T-cell (primary cell): ENCODE measurements at regions not wholly inside any gene's neighbourhood (a gene's known extent, or its start where the extent isn't known, plus 50 kb on each side); places are given as distances from the start of the nearest gene placed in this dataset.

ENCODE experiments used
- ATAC-seq, 4 experiments: fragments of 200-7000 bp in 3 of 4; fragments of 150-1000 bp in 1 of 4; cut with Tn5 transposase; replicated peaks in 1 of 4; 1 replicate in 3 of 4; 2 replicates in 1 of 4; pipeline ENCODE4 v1.10.0; 2021; ENCODE audit warnings: moderate library complexity in 3 of 4, mild to moderate bottlenecking in 2 of 4, moderate number of reproducible peaks in 1 of 4
- CTCF ChIA-PET, 2 donors: fragments of 300-600 bp; sonication (Branson Sonifier 250); formaldehyde crosslinking; loops; one replicate each; lab custom pipeline; 2022; ENCODE audit warnings: antibody characterized with exemption in 2 of 2; lab: Charles Lee
- POLR2A ChIA-PET, 2 donors: fragments of 300-600 bp; sonication (Branson Sonifier 250); formaldehyde crosslinking; loops; one replicate each; lab custom pipeline; 2022; ENCODE audit warnings: antibody characterized with exemption in 2 of 2; lab: Charles Lee
- DNase-seq, 35 experiments: peaks; one replicate each; pipeline versions ENCODE4 v3.0.0 to v3.0.0-alpha.2; 2013 to 2023
- H3K27ac ChIP-seq: one replicate; pipeline ENCODE4 v1.5.1; 2013; ENCODE audit warnings: low read length
- H3K27me3 ChIP-seq, 2 experiments: replicated peaks in 1 of 2; 1 replicate in 1 of 2; 2 replicates in 1 of 2; pipeline versions ENCODE4 v1.6.1 to v1.7.0; 2013; ENCODE audit warnings: low read length in 1 of 2, mixed read lengths in 1 of 2; ENCODE audit not compliant: control insufficient read depth in 2 of 2, insufficient read depth in 2 of 2; ENCODE audit errors: extremely low read depth in 1 of 2
- H3K36me3 ChIP-seq, 2 donors: 1 replicate in 1 of 2; 2 replicates in 1 of 2; pipeline versions ENCODE4 v1.6.1 to v1.7.0; 2013; ENCODE audit warnings: low read length in 1 of 2; ENCODE audit not compliant: control insufficient read depth in 2 of 2, insufficient read depth in 1 of 2; ENCODE audit errors: extremely low read depth in 1 of 2
- H3K4me1 ChIP-seq, 2 experiments: 1 replicate in 1 of 2; 2 replicates in 1 of 2; pipeline versions ENCODE4 v1.6.1 to v1.7.0; 2013; ENCODE audit warnings: low read length in 2 of 2, mixed read lengths in 1 of 2; ENCODE audit not compliant: insufficient read depth in 2 of 2, control insufficient read depth in 1 of 2; ENCODE audit errors: extremely low read depth in 1 of 2
- H3K4me3 ChIP-seq, 2 donors: 1 replicate in 1 of 2; 2 replicates in 1 of 2; pipeline versions ENCODE4 v1.5.1 to v1.7.0; 2013; ENCODE audit warnings: mild to moderate bottlenecking in 2 of 2, low read length in 1 of 2, moderate library complexity in 1 of 2; ENCODE audit not compliant: control insufficient read depth in 1 of 2; ENCODE audit errors: extremely low read depth in 1 of 2
- H3K9me3 ChIP-seq: 2 replicates; pipeline ENCODE4 v1.7.0; 2013
- H3K27ac Mint-ChIP-seq, 2 donors: one replicate each; pipeline ENCODE4 v1.8.0; 2020 to 2021; ENCODE audit warnings: mild to moderate bottlenecking in 2 of 2, mixed read lengths in 2 of 2
- H3K27me3 Mint-ChIP-seq, 2 donors: one replicate each; pipeline ENCODE4 v1.8.0; 2021 to 2022; ENCODE audit warnings: mixed read lengths in 2 of 2
- H3K36me3 Mint-ChIP-seq: one replicate; pipeline ENCODE4 v1.8.0; 2021; ENCODE audit warnings: mixed read lengths
- H3K4me1 Mint-ChIP-seq, 3 donors: one replicate each; pipeline ENCODE4 v1.8.0; 2020 to 2022; ENCODE audit warnings: mixed read lengths in 3 of 3, mild to moderate bottlenecking in 1 of 3
- H3K4me3 Mint-ChIP-seq, 3 donors: one replicate each; pipeline ENCODE4 v1.8.0; 2020 to 2022; ENCODE audit warnings: mild to moderate bottlenecking in 3 of 3, mixed read lengths in 3 of 3, moderate library complexity in 3 of 3
- H3K9me3 Mint-ChIP-seq, 3 donors: one replicate each; pipeline ENCODE4 v1.8.0; 2020 to 2022; ENCODE audit warnings: mixed read lengths in 3 of 3
- WGBS: methylation state at CpG from one replicate; pipeline ENCODE4 v1.1.5; 2013; ENCODE audit warnings: missing lambda C conversion rate; ENCODE audit not compliant: insufficient coverage; 5-methylcytosine and 5-hydroxymethylcytosine counted together

DNA sequence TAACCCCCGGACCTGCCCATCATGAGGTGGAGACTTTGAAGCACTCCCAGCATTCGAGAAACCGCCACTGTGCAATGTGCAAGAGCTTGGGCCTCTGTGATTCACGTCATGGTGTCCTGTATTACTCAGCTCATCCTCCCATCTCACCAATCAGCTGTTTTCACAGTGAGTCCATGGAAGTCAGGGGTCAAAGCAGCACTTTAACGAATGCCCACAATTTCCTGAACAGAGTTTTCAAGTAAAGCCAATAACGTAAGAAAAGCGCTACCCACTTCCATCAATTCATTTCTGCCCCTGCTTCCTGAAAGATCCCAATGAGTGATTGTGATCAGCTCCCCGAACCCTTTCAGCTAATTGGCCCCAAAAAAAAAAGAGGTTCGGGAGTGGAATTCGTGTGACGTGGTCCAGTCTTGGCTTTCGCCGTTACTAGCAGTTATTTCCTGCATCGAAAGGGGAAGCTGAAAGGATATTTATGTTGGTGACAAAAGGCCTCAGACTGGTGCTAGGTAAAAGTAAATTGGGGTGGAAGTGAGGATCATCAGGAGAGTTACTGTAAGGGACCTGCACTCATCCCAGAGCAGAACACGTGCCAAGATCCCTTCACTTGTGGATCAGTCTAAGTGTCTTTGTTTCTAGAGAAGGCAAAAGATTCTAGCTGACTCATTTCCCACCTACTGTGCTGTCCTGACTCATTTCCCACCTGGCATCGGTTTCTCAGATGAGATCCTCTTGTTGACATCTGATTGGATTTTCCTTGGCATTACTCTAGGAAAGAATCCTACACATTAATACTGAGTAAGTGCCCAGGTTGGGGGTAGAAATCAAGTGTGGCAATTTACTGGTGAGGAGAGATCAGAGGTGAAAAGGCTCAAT is 136.7 kb upstream of the NUDT7 start:
- H3K36me3 ChIP-seq, result no peaks in the 10 kb centered on the region
- H3K4me3 ChIP-seq, result no peak overlapping the region
- H3K27ac Mint-ChIP-seq, result no peak overlapping the region
- no peaks in the 10 kb centered on the region for H3K4me1 Mint-ChIP-seq
- ChIA-PET POLR2A (interaction anchor here in 1 of 2 donors (0.6 kb wide), 1 partner anchor 42 kb away, joined by 6 read pairs; no protein-coding TSS in a partner anchor), CTCF (interaction anchor here (0.7 to 5.8 kb wide), 5 partner anchors 99 to 356 kb away, joined by 3 to 46 read pairs (median 4); no protein-coding TSS in a partner anchor)
- DNase-seq (no peak), ATAC-seq (no peak)
- no peaks in the 10 kb centered on the region for H3K36me3 Mint-ChIP-seq
- WGBS, result 53% methylated on average over 4 of the region's 16 CpGs
- peaks cover 0 to 14% of the 10 kb centered on the region in 2 experiments for H3K27me3 ChIP-seq
- H3K27me3 Mint-ChIP-seq, result peaks cover 14 to 31% of the 10 kb centered on the region in 2 donors
- H3K9me3 Mint-ChIP-seq, result no peaks in the 10 kb centered on the region
- H3K27ac ChIP-seq, result no peak overlapping the region
- no peaks in the 10 kb centered on the region for H3K4me1 ChIP-seq
- H3K4me3 Mint-ChIP-seq, result no peak overlapping the region
- no peaks in the 10 kb centered on the region for H3K9me3 ChIP-seq

DNA sequence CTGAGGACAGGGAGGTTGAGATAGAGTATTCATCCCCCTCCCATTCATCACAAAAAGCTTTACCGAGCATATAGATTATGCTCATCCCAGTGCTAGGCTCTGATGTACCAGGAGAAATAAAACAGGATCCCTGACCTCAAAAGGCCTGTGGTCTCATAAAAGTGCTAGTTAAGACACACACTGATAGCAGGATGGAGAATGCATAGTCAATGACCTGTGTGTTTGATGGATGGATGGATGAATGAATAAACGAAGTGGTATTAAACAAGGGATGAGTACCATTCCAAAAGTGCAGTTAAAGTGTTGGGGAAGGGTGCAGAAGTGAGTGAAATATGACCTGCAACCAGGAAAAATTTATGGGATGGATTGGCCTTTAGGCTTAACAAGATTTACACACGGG is 133.9 kb upstream of the NUDT7 start:
- Mint-ChIP-seq H3K4me3 (no peak overlapping the region), H3K4me1 (no peaks in the 10 kb centered on the region), H3K27ac (no peak overlapping the region), H3K27me3 (peaks cover 11 to 17% of the 10 kb centered on the region in 2 donors), H3K36me3 (no peaks in the 10 kb centered on the region), H3K9me3 (no peaks in the 10 kb centered on the region)
- Histone ChIP-seq H3K4me1 (no peaks in the 10 kb centered on the region), H3K36me3 (no peaks in the 10 kb centered on the region), H3K27me3 (peaks cover 0 to 14% of the 10 kb centered on the region in 2 experiments), H3K4me3 (no peak overlapping the region), H3K27ac (no peak overlapping the region), H3K9me3 (no peaks in the 10 kb centered on the region)
- ATAC-seq (no peak), DNase-seq (no peak)
- 56% methylated on average over 2 of the region's 3 CpGs for WGBS
- ChIA-PET CTCF (no interaction called here), POLR2A (no interaction called here)

DNA sequence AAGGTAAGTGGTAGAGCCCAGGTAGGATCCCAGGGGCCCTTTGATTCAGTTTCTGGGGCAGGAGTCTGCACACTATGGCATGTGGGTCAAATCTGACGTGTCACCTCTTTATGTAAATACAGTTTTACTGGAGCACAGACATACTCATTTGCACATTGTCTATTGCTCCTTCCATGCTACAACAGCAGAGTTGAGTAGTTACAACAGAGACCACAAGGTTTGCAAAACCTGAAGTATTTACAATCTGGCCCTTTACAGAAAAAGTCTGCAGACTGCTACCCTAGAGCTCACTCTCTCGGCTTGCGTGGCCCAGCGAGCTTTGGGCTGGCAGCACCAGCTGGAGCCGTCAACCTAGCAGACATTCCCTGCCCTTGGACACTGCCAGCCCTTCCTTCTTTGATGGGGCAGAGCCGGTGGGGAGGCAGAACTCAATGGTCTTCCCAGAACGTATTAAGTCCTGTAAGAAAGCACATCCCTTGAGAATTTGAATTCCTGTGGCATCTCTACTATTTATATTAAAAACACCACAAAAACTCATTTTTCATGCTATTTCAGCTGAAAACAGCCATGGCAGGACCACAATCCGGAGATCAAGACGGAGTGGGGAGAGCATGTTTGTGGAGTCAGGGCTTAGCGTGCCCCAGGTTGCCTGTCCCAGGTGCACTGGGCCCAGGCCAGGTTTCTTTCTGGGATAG is 133.1 kb upstream of the NUDT7 start:
- Mint-ChIP-seq H3K27ac (no peak overlapping the region), H3K9me3 (no peaks in the 10 kb centered on the region), H3K4me1 (no peaks in the 10 kb centered on the region), H3K4me3 (no peak overlapping the region), H3K27me3 (peaks cover 11 to 17% of the 10 kb centered on the region in 2 donors), H3K36me3 (no peaks in the 10 kb centered on the region)
- ChIA-PET POLR2A (no interaction called here), CTCF (no interaction called here)
- Histone ChIP-seq H3K27ac (no peak overlapping the region), H3K9me3 (no peaks in the 10 kb centered on the region), H3K4me1 (no peaks in the 10 kb centered on the region), H3K4me3 (no peak overlapping the region), H3K27me3 (peaks cover 0 to 14% of the 10 kb centered on the region in 2 experiments), H3K36me3 (no peaks in the 10 kb centered on the region)
- no peak for DNase-seq
- 77% methylated on average over 7 of the region's 10 CpGs for WGBS
- no peak for ATAC-seq

DNA sequence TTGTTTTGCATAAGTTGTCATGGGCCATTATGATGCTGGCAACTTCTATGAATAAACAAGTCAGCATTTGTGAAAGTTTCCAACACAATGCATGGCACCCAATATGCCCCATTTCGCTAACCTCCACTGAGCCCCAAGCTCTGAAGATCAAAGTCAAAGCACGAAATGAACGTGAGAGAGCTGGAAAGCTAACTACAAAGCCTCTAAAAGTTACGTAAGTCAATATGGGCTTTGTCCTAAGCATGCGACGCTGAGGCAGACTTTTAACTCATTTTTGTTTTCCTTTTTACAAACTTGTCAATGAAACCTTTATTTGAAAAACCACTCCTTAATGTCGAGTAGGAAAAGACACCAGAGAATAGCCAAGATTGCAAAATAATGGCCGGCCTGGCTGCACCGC is 131.6 kb upstream of the NUDT7 start:
- no peaks in the 10 kb centered on the region for H3K36me3 Mint-ChIP-seq
- POLR2A ChIA-PET, result no interaction called here
- Histone ChIP-seq H3K27ac (no peak overlapping the region), H3K4me3 (no peak overlapping the region), H3K27me3 (peaks cover 0 to 12% of the 10 kb centered on the region in 2 experiments), H3K4me1 (no peaks in the 10 kb centered on the region), H3K9me3 (no peaks in the 10 kb centered on the region), H3K36me3 (no peaks in the 10 kb centered on the region)
- H3K27me3 Mint-ChIP-seq, result peaks cover 7 to 16% of the 10 kb centered on the region in 2 donors
- H3K4me3 Mint-ChIP-seq, result no peak overlapping the region
- ATAC-seq (no peak), DNase-seq (no peak)
- CTCF ChIA-PET, result no interaction called here
- H3K9me3 Mint-ChIP-seq, result no peaks in the 10 kb centered on the region
- 81% methylated on average over 8 of the region's 9 CpGs for WGBS
- H3K4me1 Mint-ChIP-seq, result no peaks in the 10 kb centered on the region
- no peak overlapping the region for H3K27ac Mint-ChIP-seq

DNA sequence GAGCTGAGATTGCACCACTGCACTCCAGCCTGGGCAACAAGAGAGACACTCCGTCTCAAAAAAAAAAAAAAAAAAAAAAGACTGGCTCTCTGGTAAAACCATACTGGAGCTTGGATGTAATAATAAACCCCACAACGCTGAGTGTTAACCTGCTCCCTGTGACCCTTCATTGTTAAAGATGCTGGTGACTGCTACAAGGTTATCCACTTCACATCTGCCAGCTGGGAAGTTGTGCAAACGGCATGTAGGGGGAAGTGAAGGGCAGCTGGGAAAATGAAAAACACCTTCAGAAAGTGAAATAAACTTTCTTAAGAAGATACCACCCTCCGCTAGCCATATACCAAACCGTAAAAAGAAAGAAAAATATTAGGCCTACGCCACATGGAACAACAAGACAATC is 131.0 kb upstream of the NUDT7 start:
- DNase-seq (no peak), ATAC-seq (no peak)
- Mint-ChIP-seq H3K4me3 (no peak overlapping the region), H3K27me3 (peaks cover 4 to 11% of the 10 kb centered on the region in 2 donors), H3K4me1 (no peaks in the 10 kb centered on the region), H3K27ac (no peak overlapping the region), H3K9me3 (no peaks in the 10 kb centered on the region), H3K36me3 (no peaks in the 10 kb centered on the region)
- POLR2A ChIA-PET, result no interaction called here
- 95% methylated on average over 3 of the region's 6 CpGs for WGBS
- no peaks in the 10 kb centered on the region for H3K4me1 ChIP-seq
- H3K27ac ChIP-seq, result no peak overlapping the region
- no peaks in the 10 kb centered on the region for H3K36me3 ChIP-seq
- CTCF ChIA-PET, result interaction anchor here in 1 of 2 donors (0.6 kb wide), 1 partner anchor 104 kb away, joined by 3 read pairs; no protein-coding TSS in a partner anchor
- peaks cover 0 to 12% of the 10 kb centered on the region in 2 experiments for H3K27me3 ChIP-seq
- H3K9me3 ChIP-seq, result no peaks in the 10 kb centered on the region
- no peak overlapping the region for H3K4me3 ChIP-seq

DNA sequence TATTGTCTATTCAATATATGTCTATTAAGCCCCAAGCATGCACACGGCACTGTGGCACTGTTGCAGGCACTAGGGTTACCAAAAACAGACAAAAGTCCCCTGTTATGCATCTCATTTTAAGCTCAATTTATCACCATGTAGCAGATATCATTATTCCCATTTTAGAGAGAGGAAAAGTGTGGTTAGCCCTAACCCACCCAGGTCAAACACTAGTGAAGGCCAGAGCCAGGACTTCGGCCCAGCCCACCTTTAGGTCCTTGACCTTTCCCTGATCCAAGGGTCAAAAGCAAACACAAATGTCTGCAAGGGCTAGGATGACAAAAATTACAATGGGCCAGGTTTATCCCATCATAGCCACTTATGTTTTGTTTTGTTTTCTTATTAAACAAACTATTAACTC is 130.3 kb upstream of the NUDT7 start:
- peaks cover 4 to 12% of the 10 kb centered on the region in 2 donors for H3K27me3 Mint-ChIP-seq
- no peaks in the 10 kb centered on the region for H3K4me1 Mint-ChIP-seq
- no CpG with 5 or more reads among the region's 2 CpGs for WGBS
- ATAC-seq, result no peak
- H3K27me3 ChIP-seq, result peaks cover 0 to 7% of the 10 kb centered on the region in 2 experiments
- no peak overlapping the region for H3K27ac ChIP-seq
- H3K4me1 ChIP-seq, result no peaks in the 10 kb centered on the region
- ChIA-PET CTCF (no interaction called here), POLR2A (no interaction called here)
- H3K9me3 ChIP-seq, result no peaks in the 10 kb centered on the region
- no peaks in the 10 kb centered on the region for H3K9me3 Mint-ChIP-seq
- DNase-seq, result no peak
- H3K36me3 ChIP-seq, result no peaks in the 10 kb centered on the region
- H3K4me3 ChIP-seq, result no peak overlapping the region
- no peak overlapping the region for H3K27ac Mint-ChIP-seq
- no peak overlapping the region for H3K4me3 Mint-ChIP-seq
- no peaks in the 10 kb centered on the region for H3K36me3 Mint-ChIP-seq
